ENCODE measurements at regions not wholly inside any gene's neighbourhood (a gene's known extent, or its start where the extent isn't known, plus 50 kb on each side); places are given as distances from the start of the nearest gene placed in this dataset.

- H3K4me3 ChIP-seq (ENCODE audit: insufficient read depth, low read depth, low read length): no peak overlapping the region
- no peak for DNase-seq
Observed at GRCh38 chr3:148206446-148206845, 491.3 kb upstream of the AGTR1 start.

GRCh38 chr3:148208975-148209374 is 488.7 kb upstream of the AGTR1 start:
- Histone ChIP-seq H3K27me3 (ENCODE audit: control insufficient read depth, insufficient read depth, low read length) (no peaks in the 10 kb centered on the region), H3K4me3 (ENCODE audit: insufficient read depth, low read depth, low read length) (no peak overlapping the region), H3K36me3 (replicated peaks; ENCODE audit: control insufficient read depth, insufficient read depth, low read length) (no peaks in the 10 kb centered on the region)
- no peak for DNase-seq

More at GRCh38 chr3:148206446-148206845, 491.3 kb upstream of the AGTR1 start:
- Histone ChIP-seq H3K27me3 (ENCODE audit: control insufficient read depth, insufficient read depth, low read length) (no peaks in the 10 kb centered on the region), H3K36me3 (replicated peaks; ENCODE audit: control insufficient read depth, insufficient read depth, low read length) (no peaks in the 10 kb centered on the region)

- no peak for DNase-seq
- Histone ChIP-seq H3K36me3 (replicated peaks; ENCODE audit: control insufficient read depth, insufficient read depth, low read length) (no peaks in the 10 kb centered on the region), H3K4me3 (ENCODE audit: insufficient read depth, low read depth, low read length) (no peak overlapping the region), H3K27me3 (ENCODE audit: control insufficient read depth, insufficient read depth, low read length) (no peaks in the 10 kb centered on the region)
Observed at GRCh38 chr3:148211725-148212124, 486.0 kb upstream of the AGTR1 start.

- H3K27me3 ChIP-seq (ENCODE audit: control insufficient read depth, insufficient read depth, low read length): no peaks in the 10 kb centered on the region
- DNase-seq: no peak
- no peaks in the 10 kb centered on the region for H3K36me3 ChIP-seq (replicated peaks; ENCODE audit: control insufficient read depth, insufficient read depth, low read length)
- no peak overlapping the region for H3K4me3 ChIP-seq (ENCODE audit: insufficient read depth, low read depth, low read length)
Observed at GRCh38 chr3:148214705-148215104, 483.0 kb upstream of the AGTR1 start.

GRCh38 chr3:148217317-148217716 is 480.4 kb upstream of the AGTR1 start:
- H3K27me3 ChIP-seq (ENCODE audit: control insufficient read depth, insufficient read depth, low read length): no peaks in the 10 kb centered on the region
- H3K4me3 ChIP-seq (ENCODE audit: insufficient read depth, low read depth, low read length): no peak overlapping the region
- no peak for DNase-seq
- H3K36me3 ChIP-seq (replicated peaks; ENCODE audit: control insufficient read depth, insufficient read depth, low read length): no peaks in the 10 kb centered on the region

GRCh38 chr3:148218222-148218621 is 479.5 kb upstream of the AGTR1 start:
- Histone ChIP-seq H3K36me3 (replicated peaks; ENCODE audit: control insufficient read depth, insufficient read depth, low read length) (no peaks in the 10 kb centered on the region), H3K4me3 (ENCODE audit: insufficient read depth, low read depth, low read length) (no peak overlapping the region), H3K27me3 (ENCODE audit: control insufficient read depth, insufficient read depth, low read length) (no peaks in the 10 kb centered on the region)
- DNase-seq: no peak

GRCh38 chr3:148219999-148220398 is 477.7 kb upstream of the AGTR1 start:
- H3K36me3 ChIP-seq (replicated peaks; ENCODE audit: control insufficient read depth, insufficient read depth, low read length): no peaks in the 10 kb centered on the region
- H3K4me3 ChIP-seq (ENCODE audit: insufficient read depth, low read depth, low read length): no peak overlapping the region
- DNase-seq: no peak
- H3K27me3 ChIP-seq (ENCODE audit: control insufficient read depth, insufficient read depth, low read length): no peaks in the 10 kb centered on the region

- no peak for DNase-seq
- no peak overlapping the region for H3K4me3 ChIP-seq (ENCODE audit: insufficient read depth, low read depth, low read length)
- H3K36me3 ChIP-seq (replicated peaks; ENCODE audit: control insufficient read depth, insufficient read depth, low read length): no peaks in the 10 kb centered on the region
- no peaks in the 10 kb centered on the region for H3K27me3 ChIP-seq (ENCODE audit: control insufficient read depth, insufficient read depth, low read length)
Observed at GRCh38 chr3:148221303-148221702, 476.4 kb upstream of the AGTR1 start.

GRCh38 chr3:148223266-148223665 is 474.4 kb upstream of the AGTR1 start:
- no peaks in the 10 kb centered on the region for H3K36me3 ChIP-seq (replicated peaks; ENCODE audit: control insufficient read depth, insufficient read depth, low read length)
- H3K4me3 ChIP-seq (ENCODE audit: insufficient read depth, low read depth, low read length): no peak overlapping the region
- DNase-seq: no peak
- no peaks in the 10 kb centered on the region for H3K27me3 ChIP-seq (ENCODE audit: control insufficient read depth, insufficient read depth, low read length)

- no peaks in the 10 kb centered on the region for H3K27me3 ChIP-seq (ENCODE audit: control insufficient read depth, insufficient read depth, low read length)
- H3K36me3 ChIP-seq (replicated peaks; ENCODE audit: control insufficient read depth, insufficient read depth, low read length): no peaks in the 10 kb centered on the region
- no peak overlapping the region for H3K4me3 ChIP-seq (ENCODE audit: insufficient read depth, low read depth, low read length)
- no peak for DNase-seq
Observed at GRCh38 chr3:148226246-148226645, 471.5 kb upstream of the AGTR1 start.

GRCh38 chr3:148227534-148227933 is 470.2 kb upstream of the AGTR1 start:
- H3K27me3 ChIP-seq (ENCODE audit: control insufficient read depth, insufficient read depth, low read length): no peaks in the 10 kb centered on the region
- DNase-seq: no peak
- H3K36me3 ChIP-seq (replicated peaks; ENCODE audit: control insufficient read depth, insufficient read depth, low read length): no peaks in the 10 kb centered on the region
- H3K4me3 ChIP-seq (ENCODE audit: insufficient read depth, low read depth, low read length): no peak overlapping the region

GRCh38 chr3:148229107-148229506 is 468.6 kb upstream of the AGTR1 start:
- H3K36me3 ChIP-seq (replicated peaks; ENCODE audit: control insufficient read depth, insufficient read depth, low read length): no peaks in the 10 kb centered on the region
- no peak for DNase-seq
- H3K4me3 ChIP-seq (ENCODE audit: insufficient read depth, low read depth, low read length): no peak overlapping the region
- no peaks in the 10 kb centered on the region for H3K27me3 ChIP-seq (ENCODE audit: control insufficient read depth, insufficient read depth, low read length)

- H3K4me3 ChIP-seq (ENCODE audit: insufficient read depth, low read depth, low read length): no peak overlapping the region
- H3K27me3 ChIP-seq (ENCODE audit: control insufficient read depth, insufficient read depth, low read length): no peaks in the 10 kb centered on the region
- no peaks in the 10 kb centered on the region for H3K36me3 ChIP-seq (replicated peaks; ENCODE audit: control insufficient read depth, insufficient read depth, low read length)
- no peak for DNase-seq
Observed at GRCh38 chr3:148230473-148230872, 467.2 kb upstream of the AGTR1 start.

GRCh38 chr3:148232389-148232788 is 465.3 kb upstream of the AGTR1 start:
- no peaks in the 10 kb centered on the region for H3K27me3 ChIP-seq (ENCODE audit: control insufficient read depth, insufficient read depth, low read length)
- no peak overlapping the region for H3K4me3 ChIP-seq (ENCODE audit: insufficient read depth, low read depth, low read length)
- no peak for DNase-seq
- no peaks in the 10 kb centered on the region for H3K36me3 ChIP-seq (replicated peaks; ENCODE audit: control insufficient read depth, insufficient read depth, low read length)

- Histone ChIP-seq H3K27me3 (ENCODE audit: control insufficient read depth, insufficient read depth, low read length) (no peaks in the 10 kb centered on the region), H3K4me3 (ENCODE audit: insufficient read depth, low read depth, low read length) (no peak overlapping the region), H3K36me3 (replicated peaks; ENCODE audit: control insufficient read depth, insufficient read depth, low read length) (no peaks in the 10 kb centered on the region)
- no peak for DNase-seq
Observed at GRCh38 chr3:148233403-148233802, 464.3 kb upstream of the AGTR1 start.

- Histone ChIP-seq H3K4me3 (ENCODE audit: insufficient read depth, low read depth, low read length) (no peak overlapping the region), H3K27me3 (ENCODE audit: control insufficient read depth, insufficient read depth, low read length) (no peaks in the 10 kb centered on the region), H3K36me3 (replicated peaks; ENCODE audit: control insufficient read depth, insufficient read depth, low read length) (no peaks in the 10 kb centered on the region)
- no peak for DNase-seq
Observed at GRCh38 chr3:148234536-148234935, 463.2 kb upstream of the AGTR1 start.

Data from H7 (cell line).